ENCODE measurements at regions not wholly inside any gene's neighbourhood (a gene's known extent, or its start where the extent isn't known, plus 50 kb on each side); places are given as distances from the start of the nearest gene placed in this dataset.

DNA sequence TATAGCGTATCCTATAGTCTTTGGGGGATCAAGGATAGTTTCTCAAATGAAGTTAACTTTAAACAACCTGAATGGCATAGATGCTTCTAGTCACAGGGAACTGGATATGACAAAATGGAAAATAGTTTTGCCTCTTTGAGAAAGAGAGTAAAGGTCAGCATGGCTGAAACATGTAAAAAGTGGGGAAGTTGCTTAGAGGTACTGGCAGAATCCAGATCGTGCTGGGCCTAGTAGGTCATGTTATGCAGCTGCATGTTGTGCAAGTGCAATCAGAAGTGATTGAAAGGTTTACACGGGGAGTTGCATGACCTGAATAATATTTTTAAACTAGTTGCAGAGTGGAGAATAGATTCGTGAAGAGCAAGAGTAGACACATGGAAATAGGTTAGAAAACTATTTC, 201.1 kb upstream of the HDAC9 start:
- TF ChIP-seq CTCF (IDR thresholded peaks at IDR 0.05) = no peak
- intact Hi-C loops (cut with DNase I, micrococcal nuclease) = no loop called here
- ATAC-seq (no peak), DNase-seq (no peak)
- H3K9me3 ChIP-seq = no peaks in the 10 kb centered on the region
- no peak overlapping the region for H3K4me3 ChIP-seq
- no peaks in the 10 kb centered on the region for H3K4me1 ChIP-seq (ENCODE audit: low read depth)
- H3K36me3 ChIP-seq (ENCODE audit: low read depth) = no peaks in the 10 kb centered on the region

DNA sequence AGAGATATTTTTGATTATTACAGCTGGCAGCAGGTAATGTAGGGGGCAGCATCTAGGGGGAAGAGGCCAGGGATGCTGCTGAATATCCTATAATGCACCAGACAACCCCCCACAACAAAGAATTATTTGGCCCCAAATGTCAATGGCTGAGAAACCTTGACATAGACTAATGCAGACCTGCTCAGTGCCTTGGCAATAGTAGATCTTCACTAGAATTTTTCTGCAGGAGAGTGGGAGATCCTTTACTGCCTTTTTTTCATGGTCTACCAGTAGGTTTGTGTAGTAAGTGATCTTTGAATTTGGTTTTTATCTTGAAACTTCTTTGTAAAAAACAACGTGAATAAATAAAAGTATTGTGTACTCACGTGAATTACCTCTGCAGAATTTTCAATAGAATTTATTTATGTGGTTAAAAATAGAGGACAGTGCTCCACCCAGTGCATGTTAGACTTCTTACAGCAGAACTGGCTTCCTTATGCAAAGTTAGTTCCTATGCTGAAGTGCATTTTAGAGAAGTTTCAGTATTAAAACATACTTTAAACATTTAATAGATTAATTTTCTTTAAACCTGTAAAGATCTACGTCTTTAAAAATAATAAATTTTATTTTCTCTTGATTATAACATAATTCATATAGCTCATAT, 199.6 kb upstream of the HDAC9 start:
- H3K4me3 ChIP-seq = no peak overlapping the region
- no peaks in the 10 kb centered on the region for H3K4me1 ChIP-seq (ENCODE audit: low read depth)
- TF ChIP-seq CTCF (IDR thresholded peaks at IDR 0.05) = no peak
- DNase-seq = no peak
- no peak for ATAC-seq
- no peaks in the 10 kb centered on the region for H3K9me3 ChIP-seq
- no peaks in the 10 kb centered on the region for H3K36me3 ChIP-seq (ENCODE audit: low read depth)
- intact Hi-C loops (cut with DNase I, micrococcal nuclease) = no loop called here

DNA sequence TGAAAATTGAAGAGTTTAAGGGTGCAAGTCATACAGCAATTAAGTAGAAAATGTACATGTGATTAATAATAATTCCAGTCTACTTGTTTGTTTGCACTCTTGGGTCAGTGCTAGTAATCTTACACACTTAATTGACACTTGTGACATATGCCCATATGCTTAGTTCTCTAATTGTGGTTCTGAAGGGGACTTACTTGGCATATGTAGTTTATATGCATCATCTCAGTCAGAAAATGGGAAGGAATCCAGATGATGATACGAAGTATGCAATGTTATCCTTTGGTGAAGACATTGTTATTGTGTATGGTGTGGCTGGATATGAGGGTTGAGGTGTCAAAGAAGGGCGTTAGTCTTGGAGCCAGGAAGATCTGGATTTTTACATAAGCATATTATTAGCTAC, 193.5 kb upstream of the HDAC9 start:
- H3K9me3 ChIP-seq = no peaks in the 10 kb centered on the region
- no peak for TF ChIP-seq CTCF (IDR thresholded peaks at IDR 0.05)
- no peaks in the 10 kb centered on the region for H3K4me1 ChIP-seq (ENCODE audit: low read depth)
- intact Hi-C loops (cut with DNase I, micrococcal nuclease) = no loop called here
- DNase-seq = no peak
- H3K36me3 ChIP-seq (ENCODE audit: low read depth) = no peaks in the 10 kb centered on the region
- ATAC-seq = no peak
- H3K4me3 ChIP-seq = no peak overlapping the region

GRCh38 chr7:18305866-18306265, 189.7 kb upstream of the HDAC9 start:
- intact Hi-C loops (cut with DNase I, micrococcal nuclease) = no loop called here
- no peaks in the 10 kb centered on the region for H3K4me1 ChIP-seq (ENCODE audit: low read depth)
- no peaks in the 10 kb centered on the region for H3K36me3 ChIP-seq (ENCODE audit: low read depth)
- ATAC-seq (no peak), DNase-seq (no peak)
- TF ChIP-seq CTCF (IDR thresholded peaks at IDR 0.05) = no peak
- H3K9me3 ChIP-seq = no peaks in the 10 kb centered on the region
- no peak overlapping the region for H3K4me3 ChIP-seq

DNA sequence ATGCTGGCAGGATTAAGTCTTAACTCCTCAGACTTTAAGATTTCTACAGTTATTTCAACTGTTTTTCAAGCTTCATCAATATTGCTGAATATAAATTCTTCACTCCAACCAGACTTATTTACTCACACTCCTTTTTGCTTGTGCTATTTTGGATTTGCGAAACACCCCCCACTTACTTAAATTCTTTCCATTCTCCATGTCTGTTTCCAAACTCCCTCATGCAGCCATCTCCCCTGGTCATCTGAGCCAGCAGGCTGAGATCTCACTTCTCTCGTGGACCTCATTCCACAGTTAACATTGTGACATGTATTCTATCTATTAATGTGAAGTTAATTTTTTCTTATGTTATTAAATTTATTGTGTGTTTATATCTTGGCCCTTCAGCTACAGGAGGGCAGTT, 188.9 kb upstream of the HDAC9 start:
- no peaks in the 10 kb centered on the region for H3K9me3 ChIP-seq
- no peak for DNase-seq
- intact Hi-C loops (cut with DNase I, micrococcal nuclease) = no loop called here
- no peaks in the 10 kb centered on the region for H3K4me1 ChIP-seq (ENCODE audit: low read depth)
- no peak for TF ChIP-seq CTCF (IDR thresholded peaks at IDR 0.05)
- H3K36me3 ChIP-seq (ENCODE audit: low read depth) = no peaks in the 10 kb centered on the region
- H3K4me3 ChIP-seq = no peak overlapping the region
- ATAC-seq = no peak

DNA sequence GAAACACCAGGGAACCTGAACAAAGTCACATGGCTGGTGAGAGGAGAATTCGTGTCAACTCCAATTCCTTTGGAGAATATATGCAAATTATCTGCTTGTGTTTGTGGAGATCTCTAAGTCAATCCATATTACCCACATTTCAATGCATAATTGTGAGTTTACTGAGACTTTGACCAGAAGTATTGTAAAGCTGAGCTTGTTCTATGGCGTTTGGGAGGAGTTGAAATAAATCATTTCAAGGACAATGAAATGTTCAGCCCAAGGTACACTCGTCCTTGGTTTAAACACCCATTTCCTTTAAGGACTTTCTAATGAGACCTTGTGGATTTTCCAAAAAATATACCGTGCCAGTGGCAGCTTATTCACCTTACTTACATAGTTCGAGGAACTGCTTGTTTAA, 186.6 kb upstream of the HDAC9 start:
- intact Hi-C loops (cut with DNase I, micrococcal nuclease) = no loop called here
- DNase-seq = no peak
- H3K4me1 ChIP-seq (ENCODE audit: low read depth) = no peaks in the 10 kb centered on the region
- no peak overlapping the region for H3K4me3 ChIP-seq
- no peaks in the 10 kb centered on the region for H3K9me3 ChIP-seq
- ATAC-seq = peak; percentile 83
- no peak for TF ChIP-seq CTCF (IDR thresholded peaks at IDR 0.05)
- no peaks in the 10 kb centered on the region for H3K36me3 ChIP-seq (ENCODE audit: low read depth)

All from mucosa of descending colon (tissue), 3 donors.